ENCODE measurements at regions not wholly inside any gene's neighbourhood (a gene's known extent, or its start where the extent isn't known, plus 50 kb on each side); places are given as distances from the start of the nearest gene placed in this dataset.

DNA sequence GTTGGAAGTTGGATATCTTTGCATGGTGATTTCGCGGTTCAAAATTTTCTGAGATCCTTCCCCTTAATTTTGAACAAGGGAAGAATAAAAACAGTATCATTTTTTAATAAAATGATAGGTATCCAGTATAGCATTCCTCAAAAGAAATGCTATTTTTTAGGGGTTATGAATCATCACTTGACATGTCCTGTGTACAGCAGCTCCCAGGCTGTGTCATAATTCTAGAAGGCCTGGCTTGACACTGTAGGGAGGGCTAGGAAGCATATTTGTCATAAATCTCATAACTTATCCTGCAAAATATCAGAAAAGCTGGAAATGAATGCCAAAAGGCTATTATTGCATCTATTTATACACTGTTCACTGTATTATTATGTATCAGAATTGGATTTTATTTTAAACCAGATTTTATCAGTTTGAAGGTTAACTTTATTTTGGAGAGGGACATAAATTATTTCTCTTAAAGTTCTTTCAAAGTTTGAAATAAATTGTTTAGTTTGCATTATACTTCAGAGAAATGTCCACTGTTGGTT, 539.1 kb upstream of the ROBO2 start:
- TF ChIP-seq, protein P1, sequence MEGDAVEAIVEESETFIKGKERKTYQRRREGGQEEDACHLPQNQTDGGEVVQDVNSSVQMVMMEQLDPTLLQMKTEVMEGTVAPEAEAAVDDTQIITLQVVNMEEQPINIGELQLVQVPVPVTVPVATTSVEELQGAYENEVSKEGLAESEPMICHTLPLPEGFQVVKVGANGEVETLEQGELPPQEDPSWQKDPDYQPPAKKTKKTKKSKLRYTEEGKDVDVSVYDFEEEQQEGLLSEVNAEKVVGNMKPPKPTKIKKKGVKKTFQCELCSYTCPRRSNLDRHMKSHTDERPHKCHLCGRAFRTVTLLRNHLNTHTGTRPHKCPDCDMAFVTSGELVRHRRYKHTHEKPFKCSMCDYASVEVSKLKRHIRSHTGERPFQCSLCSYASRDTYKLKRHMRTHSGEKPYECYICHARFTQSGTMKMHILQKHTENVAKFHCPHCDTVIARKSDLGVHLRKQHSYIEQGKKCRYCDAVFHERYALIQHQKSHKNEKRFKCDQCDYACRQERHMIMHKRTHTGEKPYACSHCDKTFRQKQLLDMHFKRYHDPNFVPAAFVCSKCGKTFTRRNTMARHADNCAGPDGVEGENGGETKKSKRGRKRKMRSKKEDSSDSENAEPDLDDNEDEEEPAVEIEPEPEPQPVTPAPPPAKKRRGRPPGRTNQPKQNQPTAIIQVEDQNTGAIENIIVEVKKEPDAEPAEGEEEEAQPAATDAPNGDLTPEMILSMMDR (IDR thresholded peaks at IDR 0.05; ENCODE audit: low read depth, low read length): no peak
- no peak for DNase-seq (ENCODE audit: extremely low read depth, low read depth)

DNA sequence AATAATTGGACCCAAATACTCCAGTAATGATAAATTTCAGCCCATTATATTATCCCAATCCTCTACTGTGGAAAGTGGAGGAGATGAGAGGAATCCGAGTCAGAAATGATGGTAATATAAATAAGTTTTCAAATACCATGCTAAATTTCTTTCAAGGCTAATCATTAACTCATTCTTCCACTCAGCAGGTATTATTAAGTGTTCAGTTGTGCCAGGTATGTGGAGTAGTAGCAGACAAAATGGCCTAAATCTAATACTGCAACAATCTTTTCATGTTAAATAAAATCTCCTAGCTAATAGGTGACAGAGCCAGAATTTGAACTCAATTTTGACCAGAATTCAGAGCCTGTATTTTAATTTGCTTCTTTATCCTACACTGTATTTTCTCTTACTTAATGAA, 538.6 kb upstream of the ROBO2 start:
- DNase-seq (ENCODE audit: extremely low read depth, low read depth): no peak
- TF ChIP-seq, protein P1 (IDR thresholded peaks at IDR 0.05; ENCODE audit: low read depth, low read length): no peak

DNA sequence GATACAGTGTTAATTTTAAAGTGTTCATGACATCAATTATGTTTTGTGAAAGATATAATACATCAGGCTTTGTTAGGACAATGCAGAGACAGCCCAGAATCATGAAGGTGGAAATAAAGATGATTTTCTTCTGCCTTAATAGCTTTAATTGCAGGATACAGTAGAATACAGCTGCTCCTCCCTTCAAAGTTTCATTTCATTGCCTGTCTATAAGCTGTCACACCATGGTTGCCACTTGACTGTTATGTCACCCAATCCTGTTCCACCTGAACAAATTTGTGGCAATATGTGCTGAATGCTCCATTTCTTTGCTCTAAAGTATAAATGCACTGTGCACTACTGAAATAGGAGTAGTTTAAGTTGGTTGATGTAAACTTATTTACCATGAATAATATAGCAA, 537.8 kb upstream of the ROBO2 start:
- TF ChIP-seq, protein P1 (IDR thresholded peaks at IDR 0.05; ENCODE audit: low read depth, low read length): no peak
- DNase-seq (ENCODE audit: extremely low read depth, low read depth): no peak

DNA sequence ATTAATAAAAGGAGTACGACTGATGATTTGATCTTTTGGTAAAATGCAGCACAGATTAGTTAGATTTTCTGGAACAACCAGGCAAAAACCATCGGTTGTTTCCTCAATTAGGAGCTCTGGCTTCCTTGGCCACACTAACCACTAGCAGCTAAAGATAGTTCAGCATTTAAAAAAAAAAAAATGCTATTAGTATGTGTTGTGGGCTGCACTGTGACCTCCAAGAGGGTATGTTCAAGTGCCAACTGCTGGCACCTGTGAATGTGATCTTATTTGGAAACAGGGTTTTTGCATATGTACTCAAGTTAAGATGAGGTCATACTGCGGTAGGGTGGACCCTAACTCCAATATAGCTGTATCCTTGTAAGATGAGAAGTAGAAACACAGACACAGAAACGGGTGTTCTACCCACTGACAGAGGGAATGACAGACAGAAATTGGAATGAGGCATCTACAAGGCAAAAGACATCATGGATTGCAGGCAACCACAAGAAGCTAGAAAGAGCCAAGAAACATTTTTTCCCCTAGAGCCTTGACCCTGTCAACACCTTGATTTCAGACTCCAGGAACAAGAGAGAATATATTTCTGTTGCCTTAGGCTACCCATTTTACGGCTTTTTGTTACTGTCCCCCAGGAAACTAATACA, 534.6 kb upstream of the ROBO2 start:
- TF ChIP-seq, protein P1 (IDR thresholded peaks at IDR 0.05; ENCODE audit: low read depth, low read length): no peak
- DNase-seq (ENCODE audit: extremely low read depth, low read depth): no peak

DNA sequence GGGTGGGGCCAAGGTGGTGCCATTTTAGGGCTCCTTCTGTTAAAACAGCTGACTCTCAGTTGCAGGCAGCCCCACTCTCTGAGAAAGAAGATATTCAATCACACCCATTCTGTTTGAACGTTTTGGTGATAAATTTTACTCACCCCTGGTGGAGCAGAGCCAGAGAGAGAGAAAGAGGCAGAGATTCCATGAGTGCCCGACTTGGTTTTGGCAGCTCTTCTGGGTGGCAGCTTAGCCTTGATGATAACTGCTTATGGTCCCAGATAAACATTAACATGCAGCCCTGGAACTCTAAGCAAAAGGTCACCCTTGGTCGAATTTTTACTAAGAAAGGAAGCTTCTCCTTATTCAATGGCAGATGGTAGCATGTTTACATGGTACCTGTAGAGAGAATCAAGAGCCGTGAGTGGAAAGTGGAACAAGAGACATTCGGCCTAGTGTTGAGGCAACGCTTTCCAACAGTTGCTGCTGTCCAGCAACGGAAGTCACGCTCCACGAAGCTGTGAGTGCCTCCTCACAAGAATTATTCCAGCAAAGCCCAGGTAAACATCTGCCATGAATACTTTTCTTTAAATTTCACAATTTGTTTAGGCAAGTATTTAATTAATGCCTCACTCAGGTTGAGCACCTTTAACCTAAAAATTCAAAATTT, 530.6 kb upstream of the ROBO2 start:
- DNase-seq (ENCODE audit: extremely low read depth, low read depth): no peak
- TF ChIP-seq, protein P1 (IDR thresholded peaks at IDR 0.05; ENCODE audit: low read depth, low read length): no peak

DNA sequence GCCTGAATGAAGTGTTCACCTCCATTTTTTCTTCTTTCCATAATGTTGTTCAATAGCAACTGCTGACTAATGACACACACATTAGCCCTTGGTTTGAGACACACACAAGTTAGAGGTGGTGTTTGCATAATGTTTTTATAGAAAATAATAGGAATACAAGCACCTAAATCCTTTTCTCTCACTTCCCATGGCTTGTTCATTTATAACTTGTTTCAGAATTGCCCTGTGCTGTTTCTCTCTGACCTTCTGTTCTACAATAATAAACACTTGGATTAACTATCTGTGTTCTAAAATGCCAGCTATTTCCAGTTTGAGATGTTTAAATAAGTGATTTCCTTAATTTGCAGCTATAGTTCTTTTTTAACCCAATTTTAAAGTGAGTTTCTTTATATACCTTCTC, 525.1 kb upstream of the ROBO2 start:
- DNase-seq (ENCODE audit: extremely low read depth, low read depth): no peak
- TF ChIP-seq, protein P1 (IDR thresholded peaks at IDR 0.05; ENCODE audit: low read depth, low read length): no peak

DNA sequence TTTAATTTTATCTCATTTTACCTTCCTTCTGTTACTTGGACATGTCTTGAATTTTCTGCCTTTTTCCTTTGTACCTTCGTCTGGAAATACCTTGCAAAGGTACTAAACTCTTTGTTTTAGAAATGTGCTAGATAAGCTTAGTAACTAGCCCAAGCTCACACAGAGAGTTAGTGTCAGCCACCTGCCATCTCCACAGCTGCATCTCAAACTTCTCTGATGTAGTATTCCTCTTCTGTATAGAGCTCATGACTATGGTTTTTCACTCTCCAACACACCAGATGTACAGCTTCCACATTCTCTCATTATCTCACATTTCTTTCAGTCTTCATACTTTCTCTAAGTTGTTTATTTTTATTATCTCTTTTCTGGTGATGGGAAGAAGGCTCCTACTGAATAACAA, 516.6 kb upstream of the ROBO2 start:
- no peak for DNase-seq (ENCODE audit: extremely low read depth, low read depth)
- TF ChIP-seq, protein P1 (IDR thresholded peaks at IDR 0.05; ENCODE audit: low read depth, low read length): no peak

Measured in AG09319 (cell line).